Fibroblast of the conjunctiva (primary cell): ENCODE measurements at regions not wholly inside any gene's neighbourhood (a gene's known extent, or its start where the extent isn't known, plus 50 kb on each side); places are given as distances from the start of the nearest gene placed in this dataset.

Experiments
- DNase-seq: peaks from one replicate; pipeline ENCODE4 v3.0.0-alpha.2; 2010; ENCODE audit warnings: low read depth

- no peak for DNase-seq
Observed at GRCh38 chr10:117424883-117425649, 49.8 kb upstream of the PDZD8 start.
